Stomach (tissue), 8 donors: ENCODE measurements at regions not wholly inside any gene's neighbourhood (a gene's known extent, or its start where the extent isn't known, plus 50 kb on each side); places are given as distances from the start of the nearest gene placed in this dataset.

Source experiments
- DNase-seq, 2 donors: peaks; one replicate each; pipeline versions ENCODE4 v3.0.0 to v3.0.0-alpha.2; 2013 to 2019
- H3K27ac ChIP-seq, 5 donors: fragments of 200-600 bp in 4 of 5; sonication (generic) in 4 of 5; one replicate each; pipeline ENCODE4 v1.5.1; 2013 to 2019; ENCODE audit warnings: mild to moderate bottlenecking in 1 of 5, moderate library complexity in 1 of 5
- H3K27me3 ChIP-seq, 3 donors: fragments of 200-600 bp; sonication (generic); one replicate each; pipeline ENCODE4 v1.5.1; 2017 to 2019; ENCODE audit warnings: mixed run types in 1 of 3
- H3K36me3 ChIP-seq, 4 donors: fragments of 200-600 bp; sonication (generic); 1 replicate in 3 of 4; 2 replicates in 1 of 4; pipeline ENCODE4 v1.5.1; 2016 to 2019
- H3K4me1 ChIP-seq, 4 donors: fragments of 200-600 bp; sonication (generic); one replicate each; pipeline ENCODE4 v1.5.1; 2016 to 2019
- H3K4me3 ChIP-seq, 4 donors: fragments of 200-600 bp; sonication (generic) in 3 of 4; one replicate each; pipeline ENCODE4 v1.5.1; 2016 to 2019; ENCODE audit warnings: mild to moderate bottlenecking in 1 of 4
- H3K9me3 ChIP-seq, 4 donors: fragments of 200-600 bp; sonication (generic); one replicate each; pipeline ENCODE4 v1.5.1; 2016 to 2019
- EP300 ChIP-seq: sonication (generic); formaldehyde crosslinking; IDR thresholded peaks from one replicate; pipeline ENCODE4 v1.6.1; 2017; ENCODE audit warnings: antibody characterized with exemption
- POLR2A ChIP-seq, 4 donors: fragments of 450-650 bp; IDR thresholded peaks; one replicate each; pipeline ENCODE4 v1.6.1; 2016; ENCODE audit warnings: antibody characterized with exemption in 4 of 4, control low read depth in 2 of 4, mild to moderate bottlenecking in 1 of 4, moderate library complexity in 1 of 4
- POLR2AphosphoS5 ChIP-seq, 3 donors: sonication (generic); formaldehyde crosslinking; IDR thresholded peaks; one replicate each; pipeline ENCODE4 v1.6.1; 2016; ENCODE audit warnings: antibody characterized with exemption in 3 of 3
- WGBS, 5 donors: extraction: QIAGEN DNeasy Blood & Tissue Kit in 3 of 5; methylation state at CpG; one replicate each; pipeline versions ENCODE4 v1.1.5 to v1.1.7; 2013 to 2018; 5-methylcytosine and 5-hydroxymethylcytosine counted together
- intact Hi-C: fragments of 100-400 bp; cut with DNase I; formaldehyde crosslinking; loops from one replicate; pipeline ENCODE4 v1.15.1; 2023; ENCODE audit warnings: low total_unique reads
- TF ChIP-seq, protein P1 (sequence below), 7 experiments: fragments of 450-650 bp in 4 of 7; fragments of 200-600 bp in 3 of 7; sonication (generic) in 3 of 7; IDR thresholded peaks; one replicate each; pipeline ENCODE4 v1.5.1; 2016 to 2019; ENCODE audit warnings: antibody characterized with exemption in 7 of 7, control low read depth in 2 of 7, mild to moderate bottlenecking in 1 of 7
- donor health status: healthy with polysubstance abuse.
- donor health status: Bipolar disorder and iron deficiency.
- donor health status: healthy.

DNA sequence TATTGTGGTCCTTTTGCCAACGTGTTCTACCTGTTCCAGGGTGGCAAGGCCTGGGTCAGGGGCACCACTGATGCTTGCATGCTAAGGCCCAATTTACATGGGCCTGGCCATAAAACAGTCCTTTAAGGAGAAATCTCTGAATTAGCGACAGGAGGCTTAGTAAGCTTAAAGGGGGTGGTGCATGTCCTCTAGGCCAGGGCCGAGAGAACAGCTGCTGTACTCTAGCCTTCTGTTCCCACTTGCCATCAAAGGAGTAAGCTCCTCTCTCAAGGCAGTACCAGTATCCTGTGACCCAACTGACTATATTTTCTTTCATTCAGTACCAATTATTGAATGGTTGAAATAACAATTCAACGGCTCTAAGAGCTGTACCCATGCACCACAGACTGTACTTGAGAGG, 67.7 kb upstream of the ZDHHC17 start:
- TF ChIP-seq POLR2A (IDR thresholded peaks at IDR 0.05) = no peak
- TF ChIP-seq EP300 = no peak
- no peaks in the 10 kb centered on the region for H3K27me3 ChIP-seq
- H3K36me3 ChIP-seq = no peaks in the 10 kb centered on the region
- intact Hi-C loops = no loop called here
- no peaks in the 10 kb centered on the region for H3K4me1 ChIP-seq
- no peak overlapping the region for H3K27ac ChIP-seq
- no peak overlapping the region for H3K4me3 ChIP-seq
- H3K9me3 ChIP-seq = no peaks in the 10 kb centered on the region
- WGBS, 5 donors = 79 to 86% (median 84%) methylated on average over 2 to 4 of the region's 4 CpGs
- DNase-seq = no peak

DNA sequence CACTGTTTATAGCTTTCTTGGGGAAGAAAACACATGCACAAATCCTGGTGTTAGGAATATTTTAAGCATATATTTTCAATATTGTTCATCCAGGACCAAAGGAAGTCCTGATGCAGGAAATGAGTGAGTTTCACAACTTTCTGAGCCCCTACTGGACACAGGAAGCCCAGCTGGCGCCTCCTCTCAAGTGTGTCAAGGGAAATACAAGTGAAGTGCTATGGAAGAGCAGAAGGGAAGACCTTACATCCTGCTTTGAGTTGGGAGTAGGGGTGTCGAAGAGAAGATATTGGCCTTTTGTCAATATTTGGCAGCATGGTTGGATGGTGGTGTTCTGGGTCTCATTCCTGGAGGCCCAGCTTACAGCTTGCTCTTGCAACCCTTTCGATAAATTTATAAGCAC, 66.1 kb upstream of the ZDHHC17 start:
- intact Hi-C loops = no loop called here
- H3K4me3 ChIP-seq = no peak overlapping the region
- no peaks in the 10 kb centered on the region for H3K4me1 ChIP-seq
- H3K27me3 ChIP-seq = no peaks in the 10 kb centered on the region
- H3K9me3 ChIP-seq = no peaks in the 10 kb centered on the region
- DNase-seq = no peak
- no peaks in the 10 kb centered on the region for H3K36me3 ChIP-seq
- TF ChIP-seq, protein P1, sequence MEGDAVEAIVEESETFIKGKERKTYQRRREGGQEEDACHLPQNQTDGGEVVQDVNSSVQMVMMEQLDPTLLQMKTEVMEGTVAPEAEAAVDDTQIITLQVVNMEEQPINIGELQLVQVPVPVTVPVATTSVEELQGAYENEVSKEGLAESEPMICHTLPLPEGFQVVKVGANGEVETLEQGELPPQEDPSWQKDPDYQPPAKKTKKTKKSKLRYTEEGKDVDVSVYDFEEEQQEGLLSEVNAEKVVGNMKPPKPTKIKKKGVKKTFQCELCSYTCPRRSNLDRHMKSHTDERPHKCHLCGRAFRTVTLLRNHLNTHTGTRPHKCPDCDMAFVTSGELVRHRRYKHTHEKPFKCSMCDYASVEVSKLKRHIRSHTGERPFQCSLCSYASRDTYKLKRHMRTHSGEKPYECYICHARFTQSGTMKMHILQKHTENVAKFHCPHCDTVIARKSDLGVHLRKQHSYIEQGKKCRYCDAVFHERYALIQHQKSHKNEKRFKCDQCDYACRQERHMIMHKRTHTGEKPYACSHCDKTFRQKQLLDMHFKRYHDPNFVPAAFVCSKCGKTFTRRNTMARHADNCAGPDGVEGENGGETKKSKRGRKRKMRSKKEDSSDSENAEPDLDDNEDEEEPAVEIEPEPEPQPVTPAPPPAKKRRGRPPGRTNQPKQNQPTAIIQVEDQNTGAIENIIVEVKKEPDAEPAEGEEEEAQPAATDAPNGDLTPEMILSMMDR (IDR thresholded peaks at IDR 0.05) = no peak
- TF ChIP-seq POLR2A (IDR thresholded peaks at IDR 0.05) (no peak), POLR2AphosphoS5 (IDR thresholded peaks at IDR 0.05) (no peak), EP300 (no peak)
- H3K27ac ChIP-seq = no peak overlapping the region
- WGBS, 5 donors = 78 to 86% (median 85%) methylated on average over 3 of the region's 3 CpGs

DNA sequence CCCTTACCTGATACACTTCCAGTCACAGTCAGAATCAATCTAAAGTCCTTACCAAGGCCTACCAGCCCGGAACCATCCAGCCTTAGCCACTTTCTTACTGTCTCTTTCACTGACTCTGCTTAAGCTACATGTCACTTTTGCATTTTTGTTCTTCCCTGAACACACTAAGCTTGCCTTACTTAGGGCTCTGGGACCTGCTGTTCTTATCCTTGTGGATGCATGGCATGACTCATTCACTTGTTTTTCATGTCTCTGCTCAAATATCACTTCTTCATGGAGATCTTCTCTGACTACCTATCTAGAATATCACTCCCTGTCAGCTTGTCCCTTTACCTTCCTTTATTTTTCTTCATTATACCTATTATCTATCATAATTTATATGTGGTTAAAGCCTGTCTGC, 65.6 kb upstream of the ZDHHC17 start:
- DNase-seq = no peak
- no peaks in the 10 kb centered on the region for H3K36me3 ChIP-seq
- H3K4me3 ChIP-seq = no peak overlapping the region
- 92 to 100% (median 96%) methylated on average over 1 of the region's 1 CpG for WGBS, 5 donors
- H3K27ac ChIP-seq = no peak overlapping the region
- H3K27me3 ChIP-seq = no peaks in the 10 kb centered on the region
- H3K9me3 ChIP-seq = no peaks in the 10 kb centered on the region
- H3K4me1 ChIP-seq = no peaks in the 10 kb centered on the region
- TF ChIP-seq POLR2AphosphoS5 (IDR thresholded peaks at IDR 0.05) (no peak), EP300 (no peak), POLR2A (IDR thresholded peaks at IDR 0.05) (no peak)
- TF ChIP-seq, protein P1 (IDR thresholded peaks at IDR 0.05) = no peak
- intact Hi-C loops = no loop called here

DNA sequence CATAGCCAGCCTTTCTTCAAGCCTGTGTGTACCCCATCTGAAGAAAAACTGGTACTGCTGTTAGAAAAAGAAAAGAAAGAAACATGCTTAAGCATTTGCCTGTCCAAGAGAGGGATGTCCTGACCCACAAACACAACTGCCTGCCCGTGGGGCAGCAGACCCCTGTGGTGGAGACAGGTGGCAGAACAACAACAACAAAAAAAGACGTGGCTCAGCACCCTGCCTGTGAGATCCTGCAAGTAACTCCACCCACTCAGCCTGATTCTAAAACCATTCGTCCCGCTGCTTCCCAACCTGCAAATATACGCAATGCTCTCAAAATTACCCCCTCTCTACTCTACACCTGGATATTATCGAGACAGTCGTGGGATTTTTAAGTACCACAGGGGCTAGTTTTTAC, 64.9 kb upstream of the ZDHHC17 start:
- intact Hi-C loops = no loop called here
- TF ChIP-seq POLR2AphosphoS5 (IDR thresholded peaks at IDR 0.05) = no peak
- TF ChIP-seq, protein P1 (IDR thresholded peaks at IDR 0.05) = no peak
- no peak for TF ChIP-seq EP300
- no peak for TF ChIP-seq POLR2A (IDR thresholded peaks at IDR 0.05)
- H3K36me3 ChIP-seq = no peaks in the 10 kb centered on the region
- no peaks in the 10 kb centered on the region for H3K27me3 ChIP-seq
- H3K4me1 ChIP-seq = no peaks in the 10 kb centered on the region
- H3K4me3 ChIP-seq = no peak overlapping the region
- 29 to 60% (median 43%) methylated on average over 7 of the region's 7 CpGs for WGBS, 5 donors
- H3K9me3 ChIP-seq = no peaks in the 10 kb centered on the region
- no peak for DNase-seq
- H3K27ac ChIP-seq = no peak overlapping the region

DNA sequence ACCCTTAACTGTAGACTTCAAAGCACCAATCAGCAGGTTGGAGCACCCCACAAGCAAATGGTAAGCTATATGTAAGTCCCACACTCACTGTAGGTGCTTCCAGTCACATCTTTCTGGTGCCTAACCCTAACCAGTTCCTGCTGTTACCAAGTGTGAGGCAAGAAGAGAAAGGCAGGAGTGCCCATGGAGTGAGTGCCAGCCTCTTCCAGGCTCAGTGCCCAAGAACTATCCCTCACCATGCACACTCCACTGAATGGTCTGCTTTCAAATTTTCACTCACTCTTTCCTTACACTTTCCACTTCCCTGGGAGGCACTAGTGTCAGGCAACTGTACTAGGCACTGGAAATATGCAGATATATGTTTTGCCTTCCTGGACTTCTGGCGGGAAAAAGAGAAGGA, 62.2 kb upstream of the ZDHHC17 start:
- no peak for TF ChIP-seq EP300
- no peak for TF ChIP-seq POLR2AphosphoS5 (IDR thresholded peaks at IDR 0.05)
- TF ChIP-seq, protein P1 (IDR thresholded peaks at IDR 0.05) = no peak
- no peak for TF ChIP-seq POLR2A (IDR thresholded peaks at IDR 0.05)
- Histone ChIP-seq H3K36me3 (no peaks in the 10 kb centered on the region), H3K9me3 (no peaks in the 10 kb centered on the region), H3K27me3 (no peaks in the 10 kb centered on the region), H3K4me3 (no peak overlapping the region), H3K27ac (no peak overlapping the region), H3K4me1 (no peaks in the 10 kb centered on the region)
- intact Hi-C loops = no loop called here
- WGBS, 5 donors = 60 to 97% (median 82%) methylated on average over 1 of the region's 1 CpG
- no peak for DNase-seq
